HFF-Myc (cell line): ENCODE measurements at regions not wholly inside any gene's neighbourhood (a gene's known extent, or its start where the extent isn't known, plus 50 kb on each side); places are given as distances from the start of the nearest gene placed in this dataset.

Source experiments
- DNase-seq: peaks from one replicate; pipeline ENCODE4 v3.0.0-alpha.2; 2011; ENCODE audit warnings: low read depth; ENCODE audit errors: extremely low read depth
- H3K4me3 ChIP-seq: replicated peaks from 2 replicates; pipeline ENCODE4 v1.5.1; 2011; ENCODE audit warnings: low read depth, mild to moderate bottlenecking, control low read depth, low read length
- CTCF ChIP-seq: IDR thresholded peaks from 2 replicates; pipeline ENCODE4 v1.5.1; 2012; ENCODE audit warnings: mild to moderate bottlenecking, low read depth, low read length, control low read depth; ENCODE audit errors: missing control alignments

DNA sequence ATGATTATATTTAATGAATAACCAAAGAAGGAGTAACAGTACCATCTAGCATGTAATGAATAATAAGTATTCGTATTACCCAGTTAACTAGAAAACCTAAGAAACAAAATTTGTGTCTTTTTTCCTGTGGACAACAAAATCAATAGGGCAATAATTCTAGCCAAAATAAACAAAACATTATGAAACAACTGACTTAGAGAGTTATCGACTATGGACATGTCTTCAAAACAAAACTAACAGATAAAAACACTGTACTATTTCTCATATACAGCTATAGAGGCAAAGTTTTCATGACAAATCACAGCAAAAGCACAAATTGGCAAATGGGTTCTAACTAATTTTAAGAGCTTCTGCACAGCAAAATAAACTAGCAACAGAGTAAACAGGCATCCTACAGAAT is 224.1 kb downstream of the ALX1 start:
- TF ChIP-seq CTCF = no peak
- H3K4me3 ChIP-seq = no peak overlapping the region
- DNase-seq = no peak

DNA sequence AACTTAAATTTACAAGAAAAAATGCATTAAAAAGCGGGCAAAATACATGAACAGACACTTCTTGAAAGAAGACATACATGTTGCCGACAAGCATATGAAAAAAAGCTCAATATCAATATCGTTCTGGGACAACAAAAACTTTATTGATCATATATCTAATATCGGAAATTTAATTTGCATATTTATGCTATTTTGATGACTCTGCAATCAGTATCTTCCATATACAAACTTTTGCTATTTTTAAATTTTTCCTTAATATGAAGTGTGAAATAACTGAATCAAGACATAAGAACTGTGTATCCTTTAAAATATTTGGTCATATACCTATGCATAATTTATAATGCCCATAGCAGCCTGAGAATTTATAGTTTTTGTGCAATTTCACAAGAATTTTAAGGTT is 224.6 kb downstream of the ALX1 start:
- H3K4me3 ChIP-seq = no peak overlapping the region
- no peak for TF ChIP-seq CTCF
- DNase-seq = no peak

GRCh38 chr12:85507456-85507855 is 227.4 kb downstream of the ALX1 start:
- no peak overlapping the region for H3K4me3 ChIP-seq
- no peak for DNase-seq
- no peak for TF ChIP-seq CTCF

DNA sequence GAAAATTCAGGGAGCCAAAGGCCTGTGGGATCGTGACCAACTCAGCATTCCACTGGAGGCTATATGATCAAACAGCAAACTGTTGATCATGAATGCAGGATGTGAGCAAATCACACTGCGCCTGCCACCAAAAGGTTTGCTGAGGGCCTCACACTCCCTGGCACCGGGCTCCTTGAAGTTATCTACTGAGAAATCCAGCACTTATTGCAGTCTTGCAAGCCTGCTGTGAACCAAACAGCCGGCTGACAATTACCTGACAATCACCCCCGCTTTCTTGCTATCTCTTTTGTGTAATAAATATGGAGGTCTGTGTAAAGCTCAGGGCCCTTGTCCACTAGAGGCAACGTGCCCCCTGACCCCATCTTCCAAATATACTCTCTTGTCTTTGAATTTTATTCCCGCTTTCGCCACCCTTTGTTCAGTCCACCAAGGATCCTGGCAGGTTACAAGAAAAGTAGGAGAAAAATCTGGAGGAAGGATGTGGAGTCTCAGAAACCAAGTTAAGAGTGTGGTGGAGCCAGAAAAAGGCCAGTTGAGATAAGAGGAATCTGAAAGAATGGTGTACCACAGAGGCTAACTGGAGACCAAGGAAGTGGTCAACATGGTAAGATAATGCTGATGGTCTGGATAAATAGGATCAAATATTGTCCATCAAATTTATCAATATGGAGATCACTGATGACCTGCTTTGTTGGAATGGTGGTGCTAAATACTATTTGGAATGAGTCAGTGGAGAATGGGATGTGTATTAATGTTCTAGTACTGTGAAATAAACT is 229.2 kb downstream of the ALX1 start:
- TF ChIP-seq CTCF = no peak
- H3K4me3 ChIP-seq = no peak overlapping the region
- DNase-seq = no peak

GRCh38 chr12:85509857-85510256 is 229.8 kb downstream of the ALX1 start:
- DNase-seq = no peak
- no peak overlapping the region for H3K4me3 ChIP-seq

DNA sequence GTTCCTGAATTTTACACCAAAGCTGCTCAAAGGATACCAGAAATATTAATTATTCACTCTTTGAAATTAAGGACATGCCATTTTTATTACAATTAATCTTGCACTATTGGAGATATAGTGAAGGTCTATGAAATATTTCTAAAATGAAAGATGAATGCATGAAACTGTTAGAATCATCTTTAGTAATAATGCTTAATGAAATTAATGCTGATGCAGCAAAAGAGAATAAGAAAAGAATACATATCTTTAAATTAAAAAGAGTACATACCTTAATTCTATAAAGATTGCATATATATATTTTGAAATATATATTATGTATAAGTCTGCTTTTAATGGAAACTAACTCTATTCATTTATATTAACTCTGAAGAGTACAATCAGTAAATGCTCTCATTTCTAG is 236.0 kb downstream of the ALX1 start:
- no peak for DNase-seq
- TF ChIP-seq CTCF = no peak
- no peak overlapping the region for H3K4me3 ChIP-seq

More at GRCh38 chr12:85509857-85510256, 229.8 kb downstream of the ALX1 start:
- no peak for TF ChIP-seq CTCF
